Globus pallidus (tissue), 1 donor: ENCODE measurements at regions not wholly inside any gene's neighbourhood (a gene's known extent, or its start where the extent isn't known, plus 50 kb on each side); places are given as distances from the start of the nearest gene placed in this dataset.

Source experiments
- DNase-seq: peaks from one replicate; pipeline ENCODE4 v3.0.0-alpha.2; 2015; ENCODE audit warnings: low spot score

DNA sequence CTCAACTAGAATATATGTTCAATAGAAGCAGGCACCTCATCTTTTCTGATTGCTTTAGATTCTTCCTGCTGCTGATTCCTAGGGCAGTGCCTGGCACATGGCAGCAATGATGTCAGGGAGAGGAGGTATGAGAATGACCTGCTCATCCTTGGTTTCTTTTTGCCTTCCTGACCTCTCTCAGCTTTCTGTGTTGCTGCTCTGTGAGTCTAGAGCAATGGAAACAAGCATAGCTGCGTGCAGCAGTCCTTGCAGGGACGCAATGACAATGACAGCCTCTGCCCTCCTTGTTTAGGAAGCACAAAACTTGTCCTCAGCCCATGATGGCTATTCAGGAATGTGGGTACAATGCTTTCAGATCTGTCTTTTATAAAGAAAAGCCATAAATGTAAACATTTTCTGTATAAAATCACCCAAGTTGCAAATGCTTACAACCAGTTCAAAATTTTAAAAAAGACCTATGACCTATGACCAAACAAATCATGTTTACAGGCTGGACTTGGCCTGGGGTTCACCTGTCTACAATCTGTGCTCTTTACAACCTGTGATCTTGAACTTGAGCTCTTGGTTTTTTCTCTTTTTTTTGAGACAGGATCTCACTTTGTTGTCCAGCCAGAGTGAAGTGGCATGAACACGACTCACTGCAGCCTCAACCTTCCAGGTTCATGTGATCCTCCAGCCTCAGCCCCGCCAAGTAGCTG is 549.4 kb upstream of the ATP2B1 start:
- no peak for DNase-seq

DNA sequence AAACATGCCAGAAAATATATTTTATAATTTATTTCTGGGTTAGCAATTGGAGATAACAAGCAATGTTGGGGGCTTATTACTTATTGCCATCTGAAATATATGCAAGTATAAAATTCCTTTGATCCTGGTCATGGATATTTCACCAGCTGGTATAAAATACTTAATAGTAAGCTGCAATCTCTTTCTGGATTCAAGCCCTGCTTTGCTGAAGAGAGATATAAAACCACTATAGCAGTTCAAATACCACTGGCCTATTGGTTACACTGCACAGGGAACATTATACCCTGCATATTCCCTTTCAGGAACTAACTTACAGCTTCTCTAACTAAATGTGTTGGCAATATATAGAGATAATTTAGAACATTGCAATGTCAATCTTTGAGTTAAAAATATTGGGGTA is 546.2 kb upstream of the ATP2B1 start:
- no peak for DNase-seq

DNA sequence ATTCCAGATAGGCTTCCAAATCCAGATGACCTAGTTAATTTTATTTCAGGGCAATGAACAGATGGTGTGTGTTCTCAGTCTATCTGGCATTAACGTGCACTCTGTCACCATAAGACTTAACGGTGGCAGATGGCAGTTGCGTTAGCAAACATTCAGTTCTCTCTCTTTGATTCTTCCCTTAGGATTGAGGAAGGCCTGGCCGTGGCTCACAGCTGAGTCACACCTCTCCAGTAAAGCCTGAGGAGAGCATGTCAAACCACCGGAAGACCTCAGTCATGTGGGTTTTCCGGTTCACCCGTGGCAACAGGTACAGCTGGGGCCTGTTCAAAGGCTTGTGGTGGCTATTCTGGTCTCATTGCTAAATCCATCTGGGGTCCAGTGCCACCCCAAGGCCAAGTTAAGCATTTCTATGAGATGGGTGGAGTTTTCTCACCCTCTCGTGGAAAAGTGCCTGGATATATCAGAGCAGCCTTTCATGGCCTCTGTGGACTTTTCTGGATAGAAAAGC is 545.1 kb upstream of the ATP2B1 start:
- DNase-seq, result peak; percentile 65

GRCh38 chr12:90253136-90253535 is 544.5 kb upstream of the ATP2B1 start:
- DNase-seq, result no peak

GRCh38 chr12:90250766-90251165 is 542.1 kb upstream of the ATP2B1 start:
- peak; percentile 23 for DNase-seq

- DNase-seq, result no peak
Measured at GRCh38 chr12:90250042-90250441, 541.4 kb upstream of the ATP2B1 start.

GRCh38 chr12:90246688-90247087 is 538.0 kb upstream of the ATP2B1 start:
- no peak for DNase-seq

DNA sequence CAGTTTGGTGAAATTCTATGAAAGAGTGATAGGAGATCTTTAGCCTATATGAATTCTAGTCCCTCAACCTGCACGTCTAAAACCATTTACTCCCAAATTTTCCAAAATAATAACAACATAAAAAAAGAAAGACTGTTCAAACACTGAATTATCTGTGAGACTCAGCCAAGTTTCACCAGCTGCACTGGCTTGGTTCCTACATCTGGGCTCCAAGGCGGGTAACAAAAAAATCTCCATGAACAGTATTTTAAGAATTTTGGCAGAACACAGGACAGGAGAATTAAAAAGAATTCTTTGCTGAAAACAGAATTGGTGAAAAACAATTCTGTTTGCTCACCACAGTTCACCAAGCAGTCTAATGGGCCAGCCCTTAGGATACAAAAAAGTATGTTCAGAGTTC is 536.8 kb upstream of the ATP2B1 start:
- peak; percentile 50 for DNase-seq

- DNase-seq, result no peak
Measured at GRCh38 chr12:90244232-90244631, 535.6 kb upstream of the ATP2B1 start.

- DNase-seq, result no peak
Measured at GRCh38 chr12:90243211-90243610, 534.6 kb upstream of the ATP2B1 start.

GRCh38 chr12:90239732-90240260 is 531.2 kb upstream of the ATP2B1 start:
- DNase-seq, result no peak

- DNase-seq, result no peak
Measured at GRCh38 chr12:90238663-90239271, 530.1 kb upstream of the ATP2B1 start.

DNA sequence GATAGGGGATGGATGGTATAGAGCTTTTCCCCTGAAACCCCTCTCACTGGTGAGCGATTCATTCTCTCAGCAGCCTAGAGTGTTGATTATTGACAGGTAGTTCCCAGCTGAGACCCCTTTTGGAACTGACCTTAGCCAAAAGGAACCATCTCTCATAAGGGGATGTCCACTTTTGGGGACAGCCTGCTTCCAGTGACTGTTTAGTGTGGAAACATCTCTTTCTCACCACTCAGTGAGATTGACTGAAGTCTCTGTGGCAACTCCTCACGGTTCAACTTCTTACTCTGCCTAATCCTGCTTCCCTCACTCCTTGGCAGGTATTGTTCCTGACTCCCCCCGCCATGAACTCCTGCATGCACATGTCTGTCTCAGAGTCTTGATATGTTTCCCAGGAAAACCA is 529.2 kb upstream of the ATP2B1 start:
- no peak for DNase-seq

DNA sequence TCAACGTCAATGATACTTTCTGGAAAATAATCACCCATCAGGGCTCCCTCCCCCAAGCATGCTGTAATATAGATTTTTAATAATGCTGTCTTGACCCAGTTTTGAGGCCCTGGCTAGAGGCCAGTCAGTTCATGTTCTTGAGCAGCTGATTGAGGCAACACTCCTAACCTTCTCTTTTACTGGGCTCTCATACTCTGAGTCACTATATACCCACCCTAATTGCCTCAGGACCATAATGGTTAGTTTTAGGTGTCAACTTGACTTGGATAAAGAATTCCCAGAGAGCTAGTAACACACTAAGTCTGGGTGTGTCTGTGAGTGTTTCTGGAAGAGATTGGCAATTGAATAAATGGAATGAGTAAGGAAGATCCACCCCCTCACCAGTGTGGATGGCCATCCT is 527.0 kb upstream of the ATP2B1 start:
- no peak for DNase-seq

GRCh38 chr12:90234472-90234871 is 525.8 kb upstream of the ATP2B1 start:
- no peak for DNase-seq

GRCh38 chr12:90233168-90234100 is 524.8 kb upstream of the ATP2B1 start:
- no peak for DNase-seq

- no peak for DNase-seq
Measured at GRCh38 chr12:90229407-90230170, 521.0 kb upstream of the ATP2B1 start.

DNA sequence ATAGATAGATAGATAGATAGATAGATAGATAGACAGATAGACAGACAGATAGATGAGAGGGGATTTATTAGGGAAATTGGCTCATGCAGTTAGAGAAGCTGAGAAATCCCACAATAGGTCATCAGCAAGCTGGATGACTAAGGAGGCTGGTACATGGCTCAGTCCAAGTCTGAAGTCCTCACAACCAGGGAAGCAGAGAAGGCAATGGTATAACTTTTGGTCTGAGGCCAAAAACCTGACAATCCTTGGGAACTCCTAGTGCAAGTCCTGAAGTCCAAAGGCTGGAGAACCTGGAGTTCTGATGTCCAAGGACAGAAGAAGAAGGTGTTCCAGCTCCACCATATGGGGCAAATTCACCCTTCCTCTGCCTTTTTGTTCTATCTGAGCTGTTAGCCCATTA is 517.6 kb upstream of the ATP2B1 start:
- no peak for DNase-seq

- no peak for DNase-seq
Measured at GRCh38 chr12:90216815-90217214, 508.2 kb upstream of the ATP2B1 start.

DNA sequence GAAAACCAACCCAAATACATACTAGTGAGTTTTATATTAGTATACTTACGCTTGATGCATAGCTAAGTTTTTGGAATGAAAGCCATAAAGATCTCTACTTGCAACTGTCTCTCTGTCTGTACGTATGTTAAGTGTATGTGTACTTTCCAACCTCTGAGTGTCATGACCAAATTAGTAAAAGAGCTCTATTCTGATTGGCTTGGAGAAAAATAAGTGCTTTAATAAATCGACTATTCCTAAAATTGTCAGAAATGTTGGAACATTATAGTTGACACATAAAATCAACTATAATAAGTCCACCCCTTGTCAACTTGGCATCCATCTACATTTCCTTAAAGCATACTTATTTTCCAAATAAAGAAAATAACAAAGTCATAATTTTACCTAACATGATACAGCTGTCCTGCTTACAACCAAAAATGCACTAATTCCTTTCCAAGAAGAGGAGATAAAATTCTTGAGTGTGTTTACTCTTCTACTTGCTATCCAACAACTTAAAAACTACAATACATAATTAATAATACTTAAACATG is 507.4 kb upstream of the ATP2B1 start:
- no peak for DNase-seq

DNA sequence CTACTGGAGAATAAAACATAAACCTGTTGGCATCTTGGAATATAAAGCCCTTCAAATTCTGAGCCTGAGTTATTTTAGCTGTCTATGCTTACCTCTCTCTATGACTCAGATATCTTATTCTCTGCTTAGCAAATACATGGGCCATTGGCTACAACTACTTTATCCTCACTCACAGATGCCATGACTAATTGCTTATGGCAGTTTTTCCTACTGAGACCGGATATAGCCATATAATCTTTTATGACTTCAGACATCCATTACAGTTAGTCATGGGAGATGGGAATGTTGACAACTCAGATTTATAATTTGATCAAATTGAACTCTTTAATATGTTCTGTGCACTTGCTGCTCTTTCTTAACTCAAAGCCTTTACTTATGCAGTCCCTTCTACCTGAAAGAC is 502.4 kb upstream of the ATP2B1 start:
- DNase-seq, result no peak
